Transverse colon (tissue), 4 donors: ENCODE measurements at regions not wholly inside any gene's neighbourhood (a gene's known extent, or its start where the extent isn't known, plus 50 kb on each side); places are given as distances from the start of the nearest gene placed in this dataset.

Experiments
- DNase-seq: peaks from one replicate; pipeline ENCODE4 v3.0.0-alpha.2; 2019
- H3K27ac ChIP-seq, 4 donors: fragments of 200-600 bp; sonication (generic); 2 replicates each; pipeline ENCODE4 v1.5.1; 2016 to 2018; ENCODE audit warnings: inconsistent platforms in 4 of 4
- H3K27me3 ChIP-seq: fragments of 200-600 bp; sonication (generic); 2 replicates; pipeline ENCODE4 v1.5.1; 2017; ENCODE audit warnings: inconsistent platforms
- H3K36me3 ChIP-seq, 4 donors: fragments of 200-600 bp; sonication (generic); 2 replicates each; pipeline ENCODE4 v1.5.1; 2017 to 2019; ENCODE audit warnings: inconsistent platforms in 4 of 4
- H3K4me1 ChIP-seq, 4 donors: fragments of 200-600 bp; sonication (generic); 2 replicates each; pipeline ENCODE4 v1.5.1; 2017 to 2020; ENCODE audit warnings: inconsistent platforms in 4 of 4
- H3K4me3 ChIP-seq, 4 donors: fragments of 200-600 bp; sonication (generic); 1 replicate in 1 of 4; 2 replicates in 3 of 4; pipeline versions ENCODE4 v1.5.1 to v1.6.1; 2017 to 2019; ENCODE audit warnings: inconsistent platforms in 4 of 4
- H3K9me3 ChIP-seq, 2 donors: fragments of 200-600 bp; sonication (generic); 2 replicates each; pipeline ENCODE4 v1.5.1; 2017 to 2019; ENCODE audit warnings: inconsistent platforms in 2 of 2
- CTCF ChIP-seq, 5 experiments: fragments of 200-600 bp in 3 of 5; fragments of 450-650 bp in 2 of 5; sonication (generic) in 3 of 5; IDR thresholded peaks; 1 replicate in 2 of 5; 2 replicates in 3 of 5; pipeline ENCODE4 v1.5.1; 2016 to 2017; ENCODE audit warnings: antibody characterized with exemption in 5 of 5, inconsistent platforms in 3 of 5, mild to moderate bottlenecking in 2 of 5, moderate library complexity in 1 of 5
- EP300 ChIP-seq: sonication (generic); formaldehyde crosslinking; IDR thresholded peaks from one replicate; pipeline ENCODE4 v1.6.1; 2017; ENCODE audit warnings: antibody characterized with exemption, low read depth
- POLR2A ChIP-seq: fragments of 450-650 bp; IDR thresholded peaks from one replicate; pipeline ENCODE4 v1.6.1; 2016; ENCODE audit warnings: antibody characterized with exemption, mild to moderate bottlenecking, moderate library complexity
- POLR2AphosphoS5 ChIP-seq, 3 donors: sonication (generic); formaldehyde crosslinking; IDR thresholded peaks; one replicate each; pipeline ENCODE4 v1.6.1; 2016; ENCODE audit warnings: antibody characterized with exemption in 3 of 3
- WGBS, 2 donors: methylation state at CpG; one replicate each; pipeline ENCODE4 v1.1.5; 2018; ENCODE audit warnings: low coverage in 1 of 2; 5-methylcytosine and 5-hydroxymethylcytosine counted together
- in situ Hi-C, 4 donors: fragments of 200-750 bp; cut with MboI; loops; one replicate each; pipeline versions ENCODE4 v1.15.0 to v1.15.1; 2017; ENCODE audit warnings: low sequenced_read_pairs in 3 of 4, low pct_ligation_motif_present in 1 of 4, low pct_unique_long_range_greater_than_20kb in 1 of 4
- intact Hi-C: fragments of 100-400 bp; cut with DNase I; formaldehyde crosslinking; loops from one replicate; pipeline ENCODE4 v1.15.1; 2023; ENCODE audit warnings: low total_unique reads
- small RNA-seq, 4 donors: library from RNA; depleted of rRNA; stranded (forward); fragments of <200 nt; gene quantifications; one replicate each; pipeline ENCODE3, GENCODE V24; 2016

- Histone ChIP-seq H3K4me3 (no peak overlapping the region), H3K27me3 (peaks cover 10% of the 10 kb centered on the region), H3K9me3 (no peaks in the 10 kb centered on the region), H3K27ac (no peak overlapping the region), H3K4me1 (no peaks in the 10 kb centered on the region), H3K36me3 (no peaks in the 10 kb centered on the region)
- TF ChIP-seq POLR2A (no peak), POLR2AphosphoS5 (IDR thresholded peaks at IDR 0.05) (no peak), CTCF (IDR thresholded peaks at IDR 0.05) (no peak)
- intact Hi-C loops, result no loop called here
- in situ Hi-C loops, result no loop called here
- DNase-seq, result no peak
- 83% methylated on average over 1 of the region's 1 CpG; no CpG with 5 or more reads in 1 of the 2 donors for WGBS, 2 donors
These were observed 51.4 kb upstream of the GRB10 start for GRCh38 chr7:50834031-50834535.

GRCh38 chr7:50832744-50833143 lies 50.0 kb upstream of the GRB10 start:
- no peak overlapping the region for H3K27ac ChIP-seq
- 0 to 24% methylated on average over 1 to 3 of the region's 3 CpGs for WGBS, 2 donors
- H3K9me3 ChIP-seq, result no peaks in the 10 kb centered on the region
- TF ChIP-seq CTCF (IDR thresholded peaks at IDR 0.05), result no peak
- TF ChIP-seq POLR2AphosphoS5 (IDR thresholded peaks at IDR 0.05), result no peak
- no peak for TF ChIP-seq POLR2A
- TF ChIP-seq EP300, result no peak
- no peaks in the 10 kb centered on the region for H3K36me3 ChIP-seq
- in situ Hi-C loops, result no loop called here
- no peak overlapping the region for H3K4me3 ChIP-seq
- no peaks in the 10 kb centered on the region for H3K4me1 ChIP-seq
- intact Hi-C loops, result no loop called here
- DNase-seq, result no peak
- H3K27me3 ChIP-seq, result peaks cover 5% of the 10 kb centered on the region

Small RNA genes lying in the stretch of these regions (small RNA-seq; reads per million reads assigned to genes)
- gene AC009296.1 (0 reads per million in 4 donors), gene RF00394 (0 reads per million in 4 donors)
